ENCODE measurements at regions not wholly inside any gene's neighbourhood (a gene's known extent, or its start where the extent isn't known, plus 50 kb on each side); places are given as distances from the start of the nearest gene placed in this dataset.

DNA sequence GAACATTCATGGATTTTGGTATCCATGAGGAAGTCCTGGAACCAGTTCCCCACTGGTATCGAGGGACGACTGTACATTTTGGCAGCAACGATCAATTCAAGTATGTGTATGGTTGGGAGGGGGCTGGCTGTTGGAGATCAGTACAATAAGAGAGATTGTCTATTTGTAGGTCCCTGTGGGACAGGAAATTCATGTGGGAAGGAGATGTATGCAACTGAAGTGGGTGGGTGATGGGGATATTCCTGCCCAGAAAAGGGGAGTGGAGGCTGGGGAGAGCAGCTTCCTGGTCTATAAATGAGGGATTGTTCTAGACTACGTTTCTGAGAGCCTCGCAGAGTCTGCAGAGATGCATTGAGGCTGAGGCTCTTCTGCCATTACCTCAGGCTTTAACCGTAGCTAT lies 140.2 kb upstream of the MAGI3 start:
- no peak overlapping the region for H3K27ac ChIP-seq
- TF ChIP-seq, protein P1, sequence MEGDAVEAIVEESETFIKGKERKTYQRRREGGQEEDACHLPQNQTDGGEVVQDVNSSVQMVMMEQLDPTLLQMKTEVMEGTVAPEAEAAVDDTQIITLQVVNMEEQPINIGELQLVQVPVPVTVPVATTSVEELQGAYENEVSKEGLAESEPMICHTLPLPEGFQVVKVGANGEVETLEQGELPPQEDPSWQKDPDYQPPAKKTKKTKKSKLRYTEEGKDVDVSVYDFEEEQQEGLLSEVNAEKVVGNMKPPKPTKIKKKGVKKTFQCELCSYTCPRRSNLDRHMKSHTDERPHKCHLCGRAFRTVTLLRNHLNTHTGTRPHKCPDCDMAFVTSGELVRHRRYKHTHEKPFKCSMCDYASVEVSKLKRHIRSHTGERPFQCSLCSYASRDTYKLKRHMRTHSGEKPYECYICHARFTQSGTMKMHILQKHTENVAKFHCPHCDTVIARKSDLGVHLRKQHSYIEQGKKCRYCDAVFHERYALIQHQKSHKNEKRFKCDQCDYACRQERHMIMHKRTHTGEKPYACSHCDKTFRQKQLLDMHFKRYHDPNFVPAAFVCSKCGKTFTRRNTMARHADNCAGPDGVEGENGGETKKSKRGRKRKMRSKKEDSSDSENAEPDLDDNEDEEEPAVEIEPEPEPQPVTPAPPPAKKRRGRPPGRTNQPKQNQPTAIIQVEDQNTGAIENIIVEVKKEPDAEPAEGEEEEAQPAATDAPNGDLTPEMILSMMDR (conservative IDR thresholded peaks at IDR 0.05), result no peak
- no peak for TF ChIP-seq ZFX (IDR thresholded peaks at IDR 0.05)

DNA sequence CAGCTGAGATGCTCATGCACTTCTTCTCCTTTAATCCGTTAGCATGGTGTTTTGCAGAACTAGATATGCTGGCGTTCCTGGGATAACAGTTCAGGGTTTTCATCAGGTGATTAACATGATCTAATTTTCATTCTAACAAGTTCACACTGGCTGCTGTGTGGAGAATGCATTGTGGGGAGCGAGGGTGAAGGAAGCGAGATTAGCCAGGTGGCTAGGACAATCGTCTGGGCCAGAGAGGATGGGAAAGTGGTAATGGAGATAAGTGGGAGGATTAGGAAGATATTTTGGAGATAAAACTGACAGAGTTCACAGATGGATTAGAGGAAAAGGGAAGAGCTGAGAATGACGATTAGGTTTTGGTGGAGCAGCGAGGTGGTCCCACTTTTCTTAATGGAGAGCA lies 138.1 kb upstream of the MAGI3 start:
- H3K27ac ChIP-seq, result no peak overlapping the region
- TF ChIP-seq, protein P1 (conservative IDR thresholded peaks at IDR 0.05), result no peak
- TF ChIP-seq ZFX (IDR thresholded peaks at IDR 0.05), result no peak

DNA sequence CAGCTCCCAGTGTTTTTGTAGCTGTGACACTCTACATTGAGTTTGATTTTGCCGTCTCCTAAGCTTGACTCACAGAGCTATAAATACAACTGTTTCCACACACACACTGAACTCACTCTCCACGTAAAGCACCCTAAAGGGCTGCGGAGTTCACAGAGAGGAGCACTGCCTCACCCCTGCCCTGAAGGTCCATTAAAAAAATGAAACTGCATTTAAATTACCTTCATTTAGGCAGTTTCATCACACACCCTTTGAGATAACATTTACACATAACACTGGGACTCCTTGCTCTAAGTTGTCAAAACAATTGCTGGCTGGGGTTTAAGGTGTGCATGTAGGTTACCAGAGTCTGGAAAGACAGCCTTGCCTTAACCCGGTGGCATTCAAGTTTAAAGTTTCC lies 137.1 kb upstream of the MAGI3 start:
- no peak for TF ChIP-seq ZFX (IDR thresholded peaks at IDR 0.05)
- TF ChIP-seq, protein P1 (conservative IDR thresholded peaks at IDR 0.05), result no peak
- no peak overlapping the region for H3K27ac ChIP-seq

DNA sequence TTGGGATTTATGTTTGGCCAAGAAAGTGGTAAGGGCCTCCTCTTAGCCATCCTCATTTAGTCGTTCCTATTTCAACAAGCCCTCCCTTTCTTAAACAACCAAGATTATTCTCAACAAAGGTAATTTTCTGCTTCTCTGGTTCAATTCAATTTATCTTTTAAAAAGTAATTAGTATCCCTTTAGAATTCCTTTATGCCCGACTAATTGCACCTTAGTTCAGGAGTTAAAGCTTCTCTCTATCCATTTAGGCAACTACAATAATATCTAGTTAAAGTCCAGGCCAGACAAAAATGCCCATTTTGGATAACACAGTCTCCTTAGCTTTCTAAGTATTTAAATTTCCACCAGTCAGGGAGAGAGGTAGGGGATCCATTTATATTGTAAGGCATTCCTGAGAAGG lies 136.7 kb upstream of the MAGI3 start:
- H3K27ac ChIP-seq, result no peak overlapping the region
- TF ChIP-seq, protein P1 (conservative IDR thresholded peaks at IDR 0.05), result no peak
- TF ChIP-seq ZFX (IDR thresholded peaks at IDR 0.05), result no peak

DNA sequence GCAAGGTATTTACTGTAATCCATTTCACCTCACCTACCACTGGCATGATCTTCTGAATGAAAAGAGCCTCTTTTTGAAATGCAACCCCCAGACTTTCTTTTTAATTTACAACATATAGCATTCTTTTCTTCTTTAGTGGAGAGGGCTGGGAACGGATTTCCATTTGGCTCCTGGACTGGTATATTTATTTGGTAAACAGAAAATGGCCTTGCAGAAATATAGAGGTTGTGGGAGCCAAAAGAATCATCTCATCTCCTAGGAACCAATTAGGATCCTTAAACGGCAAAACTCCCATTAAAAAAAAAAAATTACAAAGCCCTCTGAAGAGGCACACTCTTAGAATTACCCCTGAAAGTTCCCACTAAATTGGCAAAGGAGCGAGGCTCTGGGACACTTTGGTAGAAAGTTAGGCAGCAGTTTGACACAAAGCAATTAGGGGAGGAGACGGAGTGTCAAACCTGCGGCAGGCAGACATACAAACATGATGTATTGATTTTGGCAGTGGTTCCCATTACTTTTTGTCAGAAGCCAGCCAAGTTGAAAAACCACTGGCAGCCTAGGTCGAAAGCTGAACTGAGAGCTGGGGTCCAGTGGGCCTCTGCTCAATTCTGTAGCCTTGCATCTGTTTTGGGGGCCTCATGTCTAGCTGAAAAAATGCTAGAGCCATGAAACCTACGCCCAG lies 135.1 kb upstream of the MAGI3 start:
- peak overlapping the region; percentile 75 for H3K27ac ChIP-seq
- TF ChIP-seq, protein P1 (conservative IDR thresholded peaks at IDR 0.05), result no peak
- no peak for TF ChIP-seq ZFX (IDR thresholded peaks at IDR 0.05)

DNA sequence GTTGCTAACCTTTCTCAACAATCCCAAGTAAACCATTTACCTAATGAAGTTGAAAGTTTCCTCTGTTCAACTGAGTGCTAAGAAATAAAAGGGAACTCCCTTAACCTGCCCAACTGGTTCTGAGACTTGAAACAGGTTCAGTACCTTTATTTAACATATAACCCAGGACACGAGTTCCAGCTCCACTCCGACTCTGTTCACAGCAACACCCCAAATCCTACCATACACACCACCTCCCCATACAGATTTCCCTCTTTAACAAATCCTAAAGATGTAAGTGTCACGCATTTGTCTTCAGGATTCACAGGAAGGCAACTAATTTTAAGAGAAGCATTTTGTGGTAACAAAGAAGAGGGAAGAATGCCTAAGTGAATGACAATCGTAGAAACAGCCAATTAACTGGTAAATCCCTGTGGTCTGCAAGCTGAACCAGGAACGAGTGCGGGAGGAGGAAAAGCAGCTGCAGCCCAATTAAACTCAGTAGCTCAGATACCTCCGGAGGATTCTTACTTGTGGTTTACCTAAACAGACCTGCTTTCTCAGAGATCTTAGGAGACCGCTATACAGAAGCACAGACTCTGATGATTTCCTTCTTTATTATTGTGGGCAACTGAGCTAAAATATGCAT lies 134.5 kb upstream of the MAGI3 start:
- TF ChIP-seq ZFX (IDR thresholded peaks at IDR 0.05), result no peak
- TF ChIP-seq, protein P1 (conservative IDR thresholded peaks at IDR 0.05), result no peak
- H3K27ac ChIP-seq, result peak overlapping the region; percentile 75

DNA sequence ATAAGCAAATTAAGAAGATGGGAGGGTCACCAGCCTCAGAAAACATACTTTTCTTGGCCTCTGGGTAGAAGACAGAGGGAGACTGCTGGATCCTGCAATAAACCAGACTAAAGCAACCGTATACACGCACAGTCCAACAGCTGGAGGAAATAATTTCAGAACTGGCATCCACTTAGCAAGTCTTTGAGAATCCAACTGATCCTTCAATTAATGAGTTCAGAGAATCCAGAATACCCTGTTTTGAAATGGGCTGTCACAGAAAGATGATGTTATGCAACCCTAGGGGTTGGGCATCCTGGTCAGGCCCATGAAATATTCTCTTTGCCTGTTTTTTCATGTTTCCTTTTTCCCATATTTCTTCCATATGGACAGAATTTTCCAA lies 134.0 kb upstream of the MAGI3 start:
- H3K27ac ChIP-seq, result peak overlapping the region; percentile 75; the same call in 1 of the 2 replicates
- no peak for TF ChIP-seq ZFX (IDR thresholded peaks at IDR 0.05)
- TF ChIP-seq, protein P1 (conservative IDR thresholded peaks at IDR 0.05), result no peak
